DMS53 treated with DMSO at 0.1 percent for 48 hours (cell line): ENCODE measurements at regions not wholly inside any gene's neighbourhood (a gene's known extent, or its start where the extent isn't known, plus 50 kb on each side); places are given as distances from the start of the nearest gene placed in this dataset.
"Not testable (repeated sequence)": the region's sequence is repeated elsewhere in the genome, so short reads cannot be mapped to it uniquely, and the experiment has no call there.

Source experiments
- DNase-seq: peaks from one replicate; lab custom pipeline; 2025; ENCODE audit not compliant: unreplicated experiment; lab: John Stamatoyannopoulos, UW

GRCh38 chr14:89056394-89056793 lies 231.9 kb downstream of the TTC8 start:
- no peak for DNase-seq

GRCh38 chr14:89058697-89059096 lies 234.2 kb downstream of the TTC8 start:
- no peak for DNase-seq

GRCh38 chr14:89060191-89060590 lies 235.7 kb downstream of the TTC8 start:
- DNase-seq: no peak

- no peak for DNase-seq
These were observed 237.2 kb downstream of the TTC8 start for GRCh38 chr14:89061696-89062095.

GRCh38 chr14:89065879-89066278 lies 241.4 kb downstream of the TTC8 start:
- no peak for DNase-seq

- DNase-seq: no peak
These were observed 243.0 kb downstream of the TTC8 start for GRCh38 chr14:89067293-89067972.

- no peak for DNase-seq
These were observed 253.8 kb downstream of the TTC8 start for GRCh38 chr14:89078021-89078795.

GRCh38 chr14:89085231-89085731 lies 260.8 kb downstream of the TTC8 start:
- no peak for DNase-seq

- DNase-seq: no peak
These were observed 261.4 kb downstream of the TTC8 start for GRCh38 chr14:89085737-89086382.

GRCh38 chr14:89088530-89088929 lies 264.1 kb downstream of the TTC8 start:
- DNase-seq: no peak

- no peak for DNase-seq
These were observed 264.9 kb downstream of the TTC8 start for GRCh38 chr14:89089330-89089729.

- DNase-seq: no peak
These were observed 267.3 kb downstream of the TTC8 start for GRCh38 chr14:89091781-89092180.

GRCh38 chr14:89093083-89093730 lies 268.8 kb downstream of the TTC8 start:
- DNase-seq: no peak

- DNase-seq: no peak
These were observed 270.6 kb downstream of the TTC8 start for GRCh38 chr14:89095036-89095435.

- no peak for DNase-seq
These were observed 272.5 kb downstream of the TTC8 start for GRCh38 chr14:89096946-89097345.

GRCh38 chr14:89098254-89098653 lies 273.8 kb downstream of the TTC8 start:
- no peak for DNase-seq

- not testable (repeated sequence) for DNase-seq
These were observed 279.8 kb downstream of the TTC8 start for GRCh38 chr14:89104171-89104817.

GRCh38 chr14:89104861-89105260 lies 280.4 kb downstream of the TTC8 start:
- DNase-seq: not testable (repeated sequence)
